SH-SY5Y (cell line): ENCODE measurements at regions not wholly inside any gene's neighbourhood (a gene's known extent, or its start where the extent isn't known, plus 50 kb on each side); places are given as distances from the start of the nearest gene placed in this dataset.

Experiments used
- GATA2 ChIP-seq: IDR thresholded peaks from 2 replicates; pipeline ENCODE4 v1.6.1; 2011; ENCODE audit warnings: mild to moderate bottlenecking, low read depth, low read length
- GATA3 ChIP-seq: IDR thresholded peaks from 2 replicates; pipeline ENCODE4 v1.6.1; 2011; ENCODE audit warnings: low read depth, mild to moderate bottlenecking, low read length, moderate library complexity

DNA sequence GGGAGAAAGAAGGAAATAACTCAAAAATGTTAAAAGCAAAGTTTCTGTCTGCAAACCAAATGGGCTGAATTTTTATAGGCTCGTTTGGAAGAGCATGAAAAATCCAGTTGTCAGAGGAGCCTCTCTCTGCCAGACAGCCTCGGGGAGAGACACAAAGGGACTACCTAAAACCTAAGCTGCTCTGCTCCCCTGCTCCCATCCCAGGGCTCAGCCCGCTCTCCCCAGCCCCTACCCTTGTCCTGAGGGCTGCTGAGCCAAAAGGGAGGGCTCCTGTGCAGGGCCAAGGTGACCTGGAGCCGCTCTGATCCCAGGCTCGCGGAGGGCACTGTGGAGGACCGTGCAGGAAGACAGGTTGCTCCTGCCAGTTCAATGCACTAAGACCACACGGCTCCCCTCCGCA, 96.7 kb upstream of the UQCRFS1 start:
- TF ChIP-seq GATA3 = no peak
- no peak for TF ChIP-seq GATA2
